Daoy (cell line): ENCODE measurements at regions not wholly inside any gene's neighbourhood (a gene's known extent, or its start where the extent isn't known, plus 50 kb on each side); places are given as distances from the start of the nearest gene placed in this dataset.

ENCODE experiments used
- DNase-seq: peaks from one replicate; pipeline ENCODE4 v3.0.0-alpha.2; 2015; ENCODE audit warnings: low read depth

GRCh38 chrX:68927178-68927577 lies 98.4 kb downstream of the EFNB1 start:
- DNase-seq = no peak

- no peak for DNase-seq
Measured at GRCh38 chrX:68923147-68923546, 94.3 kb downstream of the EFNB1 start.

- no peak for DNase-seq
Measured at GRCh38 chrX:68922013-68922412, 93.2 kb downstream of the EFNB1 start.

GRCh38 chrX:68920561-68920960 lies 91.7 kb downstream of the EFNB1 start:
- DNase-seq = no peak

GRCh38 chrX:68919707-68920106 lies 90.9 kb downstream of the EFNB1 start:
- no peak for DNase-seq

- no peak for DNase-seq
Measured at GRCh38 chrX:68918202-68918601, 89.4 kb downstream of the EFNB1 start.

GRCh38 chrX:68917799-68918198 lies 89.0 kb downstream of the EFNB1 start:
- no peak for DNase-seq

DNA sequence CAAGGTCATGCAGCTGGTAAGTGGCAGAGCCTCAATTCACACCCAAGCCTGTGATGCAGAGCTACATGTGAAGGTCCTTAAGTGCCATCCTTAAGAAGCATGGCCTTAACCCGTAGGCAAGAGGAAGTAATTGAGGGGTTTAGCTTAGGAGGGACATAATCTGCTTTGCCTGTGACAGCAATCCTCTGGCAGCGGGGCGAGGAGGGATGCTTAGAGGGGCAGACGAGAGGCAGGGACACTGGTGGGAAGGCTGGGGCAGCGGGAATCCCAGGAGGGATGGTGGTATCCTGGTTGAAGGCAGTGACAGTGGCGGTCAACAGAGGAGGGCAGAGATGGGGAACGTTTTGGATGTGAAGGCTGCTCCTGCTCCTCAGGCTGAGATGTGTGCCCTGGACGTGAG lies 88.1 kb downstream of the EFNB1 start:
- no peak for DNase-seq

GRCh38 chrX:68915778-68916177 lies 87.0 kb downstream of the EFNB1 start:
- DNase-seq = no peak

GRCh38 chrX:68914479-68914946 lies 85.7 kb downstream of the EFNB1 start:
- DNase-seq = peak; percentile 11

GRCh38 chrX:68913249-68913547 lies 84.4 kb downstream of the EFNB1 start:
- no peak for DNase-seq

GRCh38 chrX:68912113-68912512 lies 83.3 kb downstream of the EFNB1 start:
- no peak for DNase-seq

- no peak for DNase-seq
Measured at GRCh38 chrX:68910731-68911428, 82.1 kb downstream of the EFNB1 start.

- DNase-seq = no peak
Measured at GRCh38 chrX:68909945-68910344, 81.1 kb downstream of the EFNB1 start.

DNA sequence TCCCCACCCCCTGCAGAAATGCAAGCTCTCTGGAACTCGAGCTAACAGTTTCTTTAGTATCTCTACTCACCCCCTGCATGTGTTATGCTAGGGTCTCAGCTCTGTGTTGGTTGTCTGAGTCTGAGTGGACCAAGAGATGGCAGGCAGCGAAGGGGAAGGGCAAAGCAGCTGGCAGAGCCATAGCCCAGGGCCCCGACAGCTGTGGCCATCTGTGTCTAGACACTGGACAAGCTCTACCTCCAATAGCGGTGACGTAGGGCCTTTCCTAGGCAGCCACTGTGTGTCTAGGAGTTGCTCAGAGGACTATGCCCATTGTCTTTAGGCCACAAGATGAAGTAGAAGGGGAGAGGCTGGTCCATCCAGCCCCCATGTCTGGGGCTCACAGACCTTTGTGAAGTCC lies 79.2 kb downstream of the EFNB1 start:
- no peak for DNase-seq

- no peak for DNase-seq
Measured at GRCh38 chrX:68902706-68903504, 74.1 kb downstream of the EFNB1 start.

- DNase-seq = no peak
Measured at GRCh38 chrX:68901519-68901918, 72.7 kb downstream of the EFNB1 start.

DNA sequence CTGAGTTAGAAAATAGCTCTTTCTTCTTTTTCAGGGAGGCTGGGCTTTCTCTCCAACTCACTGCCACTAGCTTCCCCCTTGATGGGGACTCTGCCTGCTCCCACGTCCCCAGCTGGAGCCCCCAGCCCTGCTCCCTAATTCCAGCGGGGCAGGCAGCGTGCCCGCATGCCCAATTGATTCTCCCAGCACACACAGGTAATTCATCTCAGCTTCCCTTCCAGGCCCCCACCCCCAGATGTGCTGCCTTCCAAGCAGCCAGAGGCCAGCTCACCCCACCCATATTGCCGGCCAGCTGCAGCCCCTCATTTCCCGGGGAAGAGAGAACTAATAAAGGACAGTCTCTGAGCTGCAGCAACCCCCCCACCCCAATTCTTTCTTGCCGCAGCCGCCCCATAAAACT lies 69.8 kb downstream of the EFNB1 start:
- DNase-seq = no peak

DNA sequence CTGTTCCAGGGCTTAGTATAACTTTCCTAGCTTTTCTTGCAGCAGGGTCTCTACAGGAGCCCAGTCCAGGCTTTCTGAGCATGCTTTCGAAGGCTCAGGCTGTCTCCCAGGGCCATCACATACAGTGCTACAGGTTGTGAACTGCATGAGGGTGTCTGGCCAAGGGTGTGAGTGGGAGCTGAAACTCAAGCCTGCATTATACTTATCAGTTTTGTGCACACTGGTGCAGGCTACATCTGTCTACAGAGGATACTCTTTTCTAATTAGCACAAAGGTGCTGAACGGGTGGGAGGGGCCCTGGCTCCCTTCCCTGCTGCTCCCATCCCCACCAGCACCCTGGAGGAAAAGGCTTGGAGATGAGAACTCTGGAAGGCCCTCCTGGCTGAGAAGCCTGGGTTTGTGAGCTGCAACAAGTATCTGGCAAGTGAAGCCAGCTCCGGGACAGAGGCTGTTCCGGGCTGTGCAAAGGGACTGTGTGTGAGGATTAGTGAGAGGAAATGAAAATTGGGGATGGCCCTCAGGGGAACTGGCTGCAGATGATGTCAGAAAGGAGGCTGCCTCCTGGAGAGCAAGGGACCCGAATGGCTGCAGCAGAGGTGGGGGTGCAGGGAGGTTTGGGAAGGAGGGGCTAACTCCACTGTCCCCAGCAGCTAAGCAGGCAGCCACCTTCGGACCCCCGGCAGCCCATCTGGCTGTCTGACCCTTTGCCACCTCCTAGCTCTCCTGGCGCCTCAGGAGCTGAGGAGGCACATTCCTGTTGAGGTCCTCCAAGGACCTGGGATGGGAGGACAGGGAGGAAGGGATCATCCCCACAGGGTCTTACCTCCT lies 68.5 kb downstream of the EFNB1 start:
- no peak for DNase-seq

- DNase-seq = no peak
Measured at GRCh38 chrX:68896581-68896980, 67.8 kb downstream of the EFNB1 start.

DNA sequence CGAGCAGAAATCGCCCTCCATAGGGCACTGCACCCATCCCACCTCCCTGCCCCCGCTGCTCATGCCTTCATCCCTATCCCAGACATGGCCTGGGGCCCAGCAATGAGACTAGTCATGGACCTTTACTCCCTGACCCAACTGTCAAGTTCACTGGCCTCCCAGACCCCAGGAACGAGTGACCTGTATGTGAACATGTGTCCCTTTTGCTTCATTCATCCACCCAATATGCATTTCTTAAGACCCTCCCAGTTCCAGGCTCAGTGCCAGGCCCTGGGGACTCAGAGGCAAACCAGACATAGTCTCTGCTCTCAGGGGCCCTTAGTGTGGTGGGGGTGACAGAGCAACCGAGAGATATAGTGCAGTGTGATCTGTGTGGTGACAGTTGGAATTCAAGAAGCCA lies 67.0 kb downstream of the EFNB1 start:
- DNase-seq = no peak

DNA sequence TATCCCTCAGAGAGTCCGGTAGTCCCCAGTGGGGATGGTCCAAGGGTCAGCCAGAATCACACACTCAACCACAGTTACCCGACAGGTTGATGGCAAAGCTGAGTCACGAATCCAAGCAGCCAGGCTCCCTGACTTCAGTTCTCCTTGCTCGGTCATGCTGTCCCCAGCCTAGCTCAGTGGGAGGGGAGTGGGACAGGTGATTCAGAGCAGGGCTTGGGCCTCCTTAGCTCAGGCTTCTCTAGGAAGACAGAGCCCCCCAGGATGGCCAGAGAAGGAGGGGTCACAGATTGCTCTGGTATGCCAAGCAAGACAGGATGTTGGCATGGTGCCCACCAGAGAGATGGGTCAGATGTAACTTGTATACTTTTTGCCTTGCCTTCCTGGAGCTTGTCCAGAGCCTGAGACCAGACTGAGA lies 66.5 kb downstream of the EFNB1 start:
- DNase-seq = peak; percentile 70
